Adrenal gland (tissue), 9 donors: ENCODE measurements at regions not wholly inside any gene's neighbourhood (a gene's known extent, or its start where the extent isn't known, plus 50 kb on each side); places are given as distances from the start of the nearest gene placed in this dataset.

ENCODE experiments used
- DNase-seq, 7 donors: peaks; one replicate each; pipeline ENCODE4 v3.0.0-alpha.2; 2019 to 2020
- H3K27ac ChIP-seq, 5 donors: fragments of 200-600 bp; sonication (generic) in 4 of 5; 1 replicate in 3 of 5; 2 replicates in 2 of 5; pipeline versions ENCODE4 v1.5.1 to v1.8.0; 2016 to 2020; ENCODE audit warnings: mild to moderate bottlenecking in 1 of 5
- H3K27me3 ChIP-seq: fragments of 200-600 bp; 2 replicates; pipeline ENCODE4 v1.8.0; 2021
- H3K36me3 ChIP-seq, 2 donors: fragments of 200-600 bp; replicated peaks in 1 of 2; 1 replicate in 1 of 2; 2 replicates in 1 of 2; pipeline versions ENCODE4 v1.5.1 to v1.8.0; 2018 to 2022
- H3K4me1 ChIP-seq, 2 donors: fragments of 200-600 bp; replicated peaks in 1 of 2; 1 replicate in 1 of 2; 2 replicates in 1 of 2; pipeline versions ENCODE4 v1.5.1 to v1.8.0; 2018 to 2021
- H3K4me3 ChIP-seq, 4 donors: fragments of 200-600 bp; sonication (generic) in 3 of 4; one replicate each; pipeline ENCODE4 v1.5.1; 2016 to 2018
- H3K9me3 ChIP-seq, 3 donors: fragments of 200-600 bp; sonication (generic) in 1 of 3; replicated peaks in 1 of 3; 1 replicate in 2 of 3; 2 replicates in 1 of 3; pipeline versions ENCODE4 v1.5.1 to v1.8.0; 2016 to 2021
- CTCF ChIP-seq, 6 experiments: fragments of 450-650 bp in 4 of 6; fragments of 200-600 bp in 2 of 6; sonication (generic) in 1 of 6; IDR thresholded peaks; 1 replicate in 5 of 6; 2 replicates in 1 of 6; pipeline versions ENCODE4 v1.5.1 to v1.8.0; 2016 to 2021; ENCODE audit warnings: antibody characterized with exemption in 6 of 6, mild to moderate bottlenecking in 2 of 6, moderate library complexity in 1 of 6
- POLR2A ChIP-seq, 2 donors: fragments of 450-650 bp; IDR thresholded peaks; one replicate each; pipeline ENCODE4 v1.6.1; 2017; ENCODE audit warnings: antibody characterized with exemption in 2 of 2, mild to moderate bottlenecking in 2 of 2, moderate library complexity in 1 of 2
- WGBS, 4 donors: extraction: QIAGEN DNeasy Blood & Tissue Kit in 2 of 4; methylation state at CpG; one replicate each; pipeline versions ENCODE4 v1.1.5 to v1.1.7; 2013 to 2017; 5-methylcytosine and 5-hydroxymethylcytosine counted together
- intact Hi-C, 2 donors: fragments of 100-400 bp; cut with DNase I; formaldehyde crosslinking; loops; one replicate each; pipeline versions ENCODE4 v1.14.1 to v1.15.0; 2022 to 2023
- donor health status: healthy with polysubstance abuse.
- donor health status: Bipolar disorder and iron deficiency.
- donor health status: DM: yes; HTN: yes; CAD: no.
- donor health status: DM: no; HTN: no; CAD: no.
- donor health status: DM: no; HTN: no; CAD: no.

- WGBS, 4 donors = 76 to 91% (median 83%) methylated on average over 5 to 8 of the region's 8 CpGs
- Histone ChIP-seq H3K27me3 (no peaks in the 10 kb centered on the region), H3K36me3 (no peaks in the 10 kb centered on the region), H3K27ac (no peak overlapping the region), H3K9me3 (no peaks in the 10 kb centered on the region), H3K4me3 (no peak overlapping the region), H3K4me1 (no peaks in the 10 kb centered on the region)
- no peak for TF ChIP-seq CTCF (IDR thresholded peaks at IDR 0.05)
- no peak for TF ChIP-seq POLR2A (IDR thresholded peaks at IDR 0.05)
- intact Hi-C loops = no loop called here
- no peak for DNase-seq
These were observed 154.1 kb upstream of the KLHL29 start for GRCh38 chr2:23230885-23231284.

GRCh38 chr2:23231865-23232264 lies 153.1 kb upstream of the KLHL29 start:
- H3K27me3 ChIP-seq = no peaks in the 10 kb centered on the region
- H3K4me1 ChIP-seq = no peaks in the 10 kb centered on the region
- no peaks in the 10 kb centered on the region for H3K36me3 ChIP-seq
- no peak overlapping the region for H3K4me3 ChIP-seq
- no peaks in the 10 kb centered on the region for H3K9me3 ChIP-seq
- TF ChIP-seq POLR2A (IDR thresholded peaks at IDR 0.05) (no peak), CTCF (IDR thresholded peaks at IDR 0.05) (no peak)
- 80 to 89% (median 86%) methylated on average over 7 of the region's 7 CpGs for WGBS, 4 donors
- intact Hi-C loops = no loop called here
- DNase-seq = no peak
- no peak overlapping the region for H3K27ac ChIP-seq

- DNase-seq = no peak
- Histone ChIP-seq H3K27me3 (no peaks in the 10 kb centered on the region), H3K4me1 (no peaks in the 10 kb centered on the region), H3K9me3 (no peaks in the 10 kb centered on the region), H3K4me3 (no peak overlapping the region), H3K27ac (no peak overlapping the region), H3K36me3 (no peaks in the 10 kb centered on the region)
- WGBS, 4 donors = 76 to 92% (median 81%) methylated on average over 2 of the region's 2 CpGs
- intact Hi-C loops = no loop called here
- TF ChIP-seq POLR2A (IDR thresholded peaks at IDR 0.05) (no peak), CTCF (IDR thresholded peaks at IDR 0.05) (no peak)
These were observed 149.7 kb upstream of the KLHL29 start for GRCh38 chr2:23235292-23235691.

- Histone ChIP-seq H3K36me3 (no peaks in the 10 kb centered on the region), H3K4me1 (no peaks in the 10 kb centered on the region), H3K27me3 (no peaks in the 10 kb centered on the region), H3K9me3 (no peaks in the 10 kb centered on the region), H3K4me3 (no peak overlapping the region), H3K27ac (no peak overlapping the region)
- WGBS, 4 donors = 57 to 67% (median 66%) methylated on average over 6 of the region's 6 CpGs
- TF ChIP-seq CTCF (IDR thresholded peaks at IDR 0.05) = no peak
- no peak for TF ChIP-seq POLR2A (IDR thresholded peaks at IDR 0.05)
- no peak for DNase-seq
- intact Hi-C loops = no loop called here
These were observed 149.2 kb upstream of the KLHL29 start for GRCh38 chr2:23235736-23236135.
